H9 (cell line): ENCODE measurements at regions not wholly inside any gene's neighbourhood (a gene's known extent, or its start where the extent isn't known, plus 50 kb on each side); places are given as distances from the start of the nearest gene placed in this dataset.

Source experiments
- DNase-seq: peaks from one replicate; pipeline ENCODE4 v3.0.0-alpha.2; 2017
- H2AFZ ChIP-seq: one replicate; pipeline ENCODE4 v1.6.1; 2013; ENCODE audit warnings: mild to moderate bottlenecking, low read length, control low read depth, moderate library complexity
- H2AK5ac ChIP-seq: 2 replicates; pipeline ENCODE4 v1.6.1; 2013; ENCODE audit warnings: low read length, control low read depth, mixed read lengths; ENCODE audit not compliant: insufficient read length
- H2BK120ac ChIP-seq: one replicate; pipeline ENCODE4 v1.6.1; 2013; ENCODE audit warnings: low read depth, mild to moderate bottlenecking, low read length, control low read depth, inconsistent platforms; ENCODE audit not compliant: poor library complexity, severe bottlenecking
- H2BK12ac ChIP-seq: 2 replicates; pipeline ENCODE4 v1.6.1; 2013; ENCODE audit warnings: low read length, control low read depth, mixed read lengths, low read depth; ENCODE audit not compliant: insufficient read length
- H2BK15ac ChIP-seq: 2 replicates; pipeline ENCODE4 v1.6.1; 2013; ENCODE audit warnings: low read depth, low read length, control low read depth
- H2BK20ac ChIP-seq: one replicate; pipeline ENCODE4 v1.6.1; 2013; ENCODE audit warnings: low read depth, mild to moderate bottlenecking, low read length, control low read depth, inconsistent platforms; ENCODE audit not compliant: poor library complexity, severe bottlenecking
- H2BK5ac ChIP-seq: 2 replicates; pipeline ENCODE4 v1.6.1; 2013; ENCODE audit warnings: low read length, control low read depth, mixed read lengths; ENCODE audit not compliant: insufficient read length
- H3K14ac ChIP-seq: 2 replicates; pipeline ENCODE4 v1.6.1; 2013; ENCODE audit warnings: low read length, control low read depth; ENCODE audit not compliant: insufficient read depth
- H3K18ac ChIP-seq: 2 replicates; pipeline ENCODE4 v1.6.1; 2013; ENCODE audit warnings: low read depth, mild to moderate bottlenecking, mixed read lengths, low read length, control low read depth; ENCODE audit not compliant: insufficient read length
- H3K23ac ChIP-seq: 2 replicates; pipeline ENCODE4 v1.6.1; 2013; ENCODE audit warnings: low read length, control low read depth, mixed read lengths, low read depth; ENCODE audit not compliant: insufficient read length
- H3K23me2 ChIP-seq: 2 replicates; pipeline ENCODE4 v1.6.1; 2013; ENCODE audit warnings: low read depth, mild to moderate bottlenecking, mixed read lengths, low read length, control low read depth; ENCODE audit not compliant: insufficient read length, poor library complexity, severe bottlenecking
- H3K27ac ChIP-seq: 2 replicates; pipeline ENCODE4 v1.5.1; 2013; ENCODE audit warnings: low read length, control low read depth, mixed read lengths, low read depth; ENCODE audit not compliant: insufficient read length
- H3K27me3 ChIP-seq: 2 replicates; pipeline ENCODE4 v1.6.1; 2013; ENCODE audit warnings: low read length, control low read depth, inconsistent platforms; ENCODE audit not compliant: insufficient read depth
- H3K4ac ChIP-seq: 2 replicates; pipeline ENCODE4 v1.6.1; 2013; ENCODE audit warnings: low read depth, mild to moderate bottlenecking, control low read depth, inconsistent platforms, low read length, moderate library complexity
- H3K4me1 ChIP-seq: 2 replicates; pipeline ENCODE4 v1.6.1; 2013; ENCODE audit warnings: low read length, control low read depth, inconsistent platforms; ENCODE audit not compliant: insufficient read depth
- H3K4me2 ChIP-seq: 2 replicates; pipeline ENCODE4 v1.6.1; 2013; ENCODE audit warnings: low read length, control low read depth, mixed read lengths; ENCODE audit not compliant: insufficient read length, insufficient read depth
- H3K56ac ChIP-seq: 2 replicates; pipeline ENCODE4 v1.6.1; 2013; ENCODE audit warnings: low read depth, mild to moderate bottlenecking, mixed read lengths, low read length, control low read depth; ENCODE audit not compliant: insufficient read length
- H3K79me1 ChIP-seq: 2 replicates; pipeline ENCODE4 v1.6.1; 2013; ENCODE audit warnings: low read depth, mild to moderate bottlenecking, moderate library complexity, low read length, control low read depth, inconsistent platforms; ENCODE audit not compliant: insufficient read depth, poor library complexity, severe bottlenecking
- H3K79me2 ChIP-seq: 2 replicates; pipeline ENCODE4 v1.6.1; 2013; ENCODE audit warnings: low read length, control low read depth, inconsistent platforms; ENCODE audit not compliant: insufficient read depth
- H3K9ac ChIP-seq: 2 replicates; pipeline ENCODE4 v1.6.1; 2013; ENCODE audit warnings: low read length, control low read depth, mixed read lengths; ENCODE audit not compliant: insufficient read length; ENCODE audit errors: extremely low read depth
- H3K9me3 ChIP-seq: one replicate; pipeline ENCODE4 v1.6.1; 2013; ENCODE audit warnings: low read depth, low read length, inconsistent platforms; ENCODE audit not compliant: control insufficient read depth
- H3T11ph ChIP-seq: one replicate; pipeline ENCODE4 v1.6.1; 2013; ENCODE audit warnings: mild to moderate bottlenecking, low read length, control low read depth, inconsistent platforms
- H4K20me1 ChIP-seq: one replicate; pipeline ENCODE4 v1.6.1; 2013; ENCODE audit not compliant: control insufficient read depth, insufficient read length, insufficient read depth
- H4K5ac ChIP-seq: 2 replicates; pipeline ENCODE4 v1.6.1; 2013; ENCODE audit warnings: low read depth, mild to moderate bottlenecking, mixed read lengths, low read length, control low read depth; ENCODE audit not compliant: insufficient read length
- H4K8ac ChIP-seq: replicated peaks from 2 replicates; pipeline ENCODE4 v1.6.1; 2013; ENCODE audit warnings: low read length, control low read depth, mixed read lengths, low read depth; ENCODE audit not compliant: insufficient read length
- H4K91ac ChIP-seq: 2 replicates; pipeline ENCODE4 v1.6.1; 2013; ENCODE audit warnings: low read depth, mild to moderate bottlenecking, moderate library complexity, mixed read lengths, low read length, control low read depth; ENCODE audit not compliant: insufficient read length
- H3K27ac Mint-ChIP-seq, 3 experiments: 2 replicates in 2 of 3; 3 replicates in 1 of 3; pipeline ENCODE4 v1.8.0; 2020 to 2021; ENCODE audit warnings: mixed read lengths in 3 of 3, mild to moderate bottlenecking in 1 of 3, moderate library complexity in 1 of 3
- H3K27me3 Mint-ChIP-seq: 2 replicates; pipeline ENCODE4 v1.8.0; 2021; ENCODE audit warnings: low read depth, mild to moderate bottlenecking, moderate library complexity, mixed read lengths
- H3K36me3 Mint-ChIP-seq, 3 experiments: 2 replicates in 2 of 3; 3 replicates in 1 of 3; pipeline ENCODE4 v1.8.0; 2020 to 2021; ENCODE audit warnings: low read depth in 3 of 3, mixed read lengths in 3 of 3; ENCODE audit not compliant: insufficient read depth in 1 of 3
- H3K4me1 Mint-ChIP-seq, 2 experiments: 2 replicates each; pipeline ENCODE4 v1.8.0; 2020; ENCODE audit warnings: mixed read lengths in 2 of 2
- H3K4me3 Mint-ChIP-seq, 2 experiments: 2 replicates in 1 of 2; 3 replicates in 1 of 2; pipeline ENCODE4 v1.8.0; 2020 to 2021; ENCODE audit warnings: mild to moderate bottlenecking in 2 of 2, mixed read lengths in 2 of 2, moderate library complexity in 1 of 2
- H3K9me3 Mint-ChIP-seq, 2 experiments: 2 replicates in 1 of 2; 3 replicates in 1 of 2; pipeline ENCODE4 v1.8.0; 2020; ENCODE audit warnings: mild to moderate bottlenecking in 2 of 2, mixed read lengths in 2 of 2, moderate library complexity in 1 of 2
- CTCF ChIP-seq: fragments of 200-600 bp; sonication (generic); conservative IDR thresholded peaks from 3 replicates; pipeline ENCODE4 v1.8.0; 2021; ENCODE audit warnings: antibody characterized with exemption, mild to moderate bottlenecking
- WGBS: extraction: QIAGEN DNeasy Blood & Tissue Kit; methylation state at CpG from one replicate; pipeline ENCODE4 v1.1.7; 2013; ENCODE audit warnings: missing lambda C conversion rate, low lambda C conversion rate, mixed read lengths; ENCODE audit not compliant: insufficient read length; ENCODE audit errors: extremely low coverage; 5-methylcytosine and 5-hydroxymethylcytosine counted together

GRCh38 chr2:128369108-128369555 is 50.5 kb upstream of the HS6ST1 start:
- H2AK5ac ChIP-seq: no peak overlapping the region
- no peak overlapping the region for H3K9ac ChIP-seq
- H4K8ac ChIP-seq: no peak overlapping the region
- H3K27ac Mint-ChIP-seq: peak overlapping the region; percentile 57 to 77 (median 61); a peak in 5 of 7 replicates
- H4K91ac ChIP-seq: no peak overlapping the region
- H3K79me2 ChIP-seq: no peaks in the 10 kb centered on the region
- no peak overlapping the region for H3K23ac ChIP-seq
- H3T11ph ChIP-seq: no peak overlapping the region
- H4K20me1 ChIP-seq: no peaks in the 10 kb centered on the region
- H3K27me3 ChIP-seq: no peaks in the 10 kb centered on the region
- no peak overlapping the region for H3K27ac ChIP-seq
- no peak for DNase-seq
- TF ChIP-seq CTCF: no peak
- H2BK12ac ChIP-seq: no peak overlapping the region
- no peak overlapping the region for H2BK5ac ChIP-seq
- no peak overlapping the region for H3K14ac ChIP-seq
- H3K4me1 Mint-ChIP-seq: peaks cover 27 to 31% of the 10 kb centered on the region in 2 experiments
- H3K27me3 Mint-ChIP-seq: peaks cover 1% of the 10 kb centered on the region
- no CpG with 5 or more reads among the region's 12 CpGs for WGBS
- H3K4me2 ChIP-seq: no peak overlapping the region
- peaks cover 0 to 2% (median 0%) of the 10 kb centered on the region in 3 experiments; a peak in 4 of 7 replicates for H3K36me3 Mint-ChIP-seq
- no peaks in the 10 kb centered on the region for H3K79me1 ChIP-seq
- no peak overlapping the region for H3K4ac ChIP-seq
- H4K5ac ChIP-seq: no peak overlapping the region
- H2BK15ac ChIP-seq: no peak overlapping the region
- H2BK120ac ChIP-seq: no peak overlapping the region
- peak overlapping the region in 1 of 2 experiments; percentile 42; a peak in 3 of 5 replicates for H3K4me3 Mint-ChIP-seq
- H3K4me1 ChIP-seq: no peaks in the 10 kb centered on the region; the same call in 1 of the 2 replicates
- no peak overlapping the region for H3K18ac ChIP-seq
- no peaks in the 10 kb centered on the region for H3K23me2 ChIP-seq
- H2BK20ac ChIP-seq: no peak overlapping the region
- no peak overlapping the region for H2AFZ ChIP-seq
- no peaks in the 10 kb centered on the region for H3K9me3 Mint-ChIP-seq
- H3K56ac ChIP-seq: no peak overlapping the region
- no peaks in the 10 kb centered on the region for H3K9me3 ChIP-seq
